B cell (primary cell): ENCODE measurements at regions not wholly inside any gene's neighbourhood (a gene's known extent, or its start where the extent isn't known, plus 50 kb on each side); places are given as distances from the start of the nearest gene placed in this dataset.

Source experiments
- ATAC-seq: fragments of 200-7000 bp; cut with Tn5 transposase; one replicate; pipeline ENCODE4 v1.10.0; 2021; ENCODE audit warnings: low read depth, mild to moderate bottlenecking, moderate number of reproducible peaks, moderate library complexity
- CTCF ChIA-PET: fragments of 350-600 bp; sonication (Branson Sonifier 250); formaldehyde crosslinking; loops from one replicate; lab custom pipeline; 2021; ENCODE audit warnings: antibody characterized with exemption, inconsistent platforms; lab: Charles Lee
- POLR2A ChIA-PET: fragments of 350-600 bp; sonication (Branson Sonifier 250); formaldehyde crosslinking; loops from one replicate; lab custom pipeline; 2021; ENCODE audit warnings: antibody characterized with exemption; lab: Charles Lee
- DNase-seq: peaks from one replicate; pipeline ENCODE4 v3.0.0; 2013
- H2AFZ ChIP-seq: 2 replicates; pipeline ENCODE4 v1.6.1; 2012; ENCODE audit warnings: mild to moderate bottlenecking, low read depth, low read length; ENCODE audit not compliant: insufficient read depth, poor library complexity, severe bottlenecking
- H3K27ac ChIP-seq, 2 donors: 1 replicate in 1 of 2; 2 replicates in 1 of 2; pipeline ENCODE4 v1.5.1; 2012 to 2013; ENCODE audit warnings: low read length in 2 of 2, mild to moderate bottlenecking in 2 of 2, moderate library complexity in 1 of 2
- H3K27me3 ChIP-seq, 4 experiments: fragments of 200-600 bp in 1 of 4; sonication (generic) in 1 of 4; replicated peaks in 1 of 4; 1 replicate in 2 of 4; 2 replicates in 2 of 4; pipeline versions ENCODE4 v1.6.1 to v1.7.0; 2013 to 2016; ENCODE audit warnings: low read length in 3 of 4, mild to moderate bottlenecking in 2 of 4, mixed read lengths in 1 of 4, moderate library complexity in 1 of 4; ENCODE audit not compliant: insufficient read depth in 4 of 4, control insufficient read depth in 3 of 4; ENCODE audit errors: control extremely low read depth in 1 of 4
- H3K36me3 ChIP-seq, 2 experiments: replicated peaks in 1 of 2; 1 replicate in 1 of 2; 2 replicates in 1 of 2; pipeline versions ENCODE4 v1.6.1 to v1.7.1; 2013; ENCODE audit warnings: low read length in 1 of 2; ENCODE audit not compliant: insufficient read depth in 2 of 2, control insufficient read depth in 1 of 2; ENCODE audit errors: control extremely low read depth in 1 of 2, extremely low read depth in 1 of 2
- H3K4me1 ChIP-seq, 2 donors: fragments of 200-600 bp in 1 of 2; sonication (generic) in 1 of 2; 1 replicate in 1 of 2; 2 replicates in 1 of 2; pipeline versions ENCODE4 v1.5.1 to v1.6.1; 2013 to 2017; ENCODE audit warnings: low read length in 2 of 2; ENCODE audit not compliant: control insufficient read depth in 2 of 2, insufficient read depth in 2 of 2
- H3K4me2 ChIP-seq: replicated peaks from 2 replicates; pipeline ENCODE3; 2012; ENCODE audit warnings: mild to moderate bottlenecking, low read depth, low read length; ENCODE audit not compliant: poor library complexity, severe bottlenecking
- H3K4me3 ChIP-seq, 5 experiments: fragments of 200-600 bp in 1 of 5; sonication (generic) in 1 of 5; 1 replicate in 3 of 5; 2 replicates in 2 of 5; pipeline versions ENCODE4 v1.5.1 to v1.7.0; 2011 to 2016; ENCODE audit warnings: low read length in 4 of 5, mild to moderate bottlenecking in 4 of 5, low read depth in 2 of 5, control low read depth in 1 of 5, moderate library complexity in 1 of 5; ENCODE audit not compliant: insufficient read depth in 1 of 5; ENCODE audit errors: control extremely low read depth in 1 of 5, extremely low read depth in 1 of 5
- H3K79me2 ChIP-seq: fragments of 200-600 bp; sonication (generic); one replicate; pipeline ENCODE4 v1.6.0; 2016; ENCODE audit warnings: low read length; ENCODE audit not compliant: control insufficient read depth, insufficient read depth
- H3K9ac ChIP-seq: fragments of 200-600 bp; sonication (generic); 2 replicates; pipeline ENCODE4 v1.6.1; 2017; ENCODE audit warnings: mild to moderate bottlenecking, low read length, moderate library complexity
- H3K9me3 ChIP-seq, 3 donors: one replicate each; pipeline versions ENCODE4 v1.6.1 to v1.7.1; 2013; ENCODE audit warnings: low read length in 2 of 3; ENCODE audit not compliant: control insufficient read depth in 2 of 3, insufficient read depth in 1 of 3; ENCODE audit errors: control extremely low read depth in 1 of 3
- H4K20me1 ChIP-seq: 2 replicates; pipeline ENCODE4 v1.6.0; 2012; ENCODE audit warnings: mild to moderate bottlenecking, low read length; ENCODE audit not compliant: insufficient read depth, control insufficient read depth, poor library complexity, severe bottlenecking
- H3K27ac Mint-ChIP-seq: one replicate; pipeline ENCODE4 v1.8.0; 2021; ENCODE audit warnings: mixed read lengths
- H3K27me3 Mint-ChIP-seq: one replicate; pipeline ENCODE4 v1.8.0; 2021; ENCODE audit warnings: mixed read lengths
- H3K4me1 Mint-ChIP-seq: one replicate; pipeline ENCODE4 v1.8.0; 2021; ENCODE audit warnings: mixed read lengths
- H3K4me3 Mint-ChIP-seq: one replicate; pipeline ENCODE4 v1.8.0; 2021; ENCODE audit warnings: mixed read lengths
- H3K9me3 Mint-ChIP-seq: one replicate; pipeline ENCODE4 v1.8.0; 2022; ENCODE audit warnings: mixed read lengths; ENCODE audit not compliant: insufficient read depth
- CTCF ChIP-seq: fragments of 200-600 bp; IDR thresholded peaks from one replicate; pipeline ENCODE4 v1.8.0; 2022; ENCODE audit warnings: antibody characterized with exemption, mild to moderate bottlenecking
- EZH2 ChIP-seq: IDR thresholded peaks from 2 replicates; pipeline ENCODE4 v1.6.1; 2012; ENCODE audit warnings: borderline replicate concordance, low read depth, mild to moderate bottlenecking, moderate library complexity, low read length; ENCODE audit not compliant: insufficient read depth, poor library complexity, severe bottlenecking
- WGBS: methylation state at CpG from one replicate; pipeline ENCODE4 v1.1.5; 2013; ENCODE audit warnings: missing lambda C conversion rate; ENCODE audit not compliant: insufficient coverage; 5-methylcytosine and 5-hydroxymethylcytosine counted together
- intact Hi-C: fragments of 100-400 bp; cut with micrococcal nuclease; formaldehyde crosslinking; loops from one replicate; pipeline ENCODE4 v1.10.0; 2022

- POLR2A ChIA-PET: interaction anchor here (1.5 kb wide), 1 partner anchor 11 kb away, joined by 4 read pairs; no protein-coding TSS in a partner anchor
- no peak overlapping the region for H3K4me3 ChIP-seq
Measured at GRCh38 chrX:45765281-45765680, 564.6 kb upstream of the DIPK2B start.

More at GRCh38 chrX:45765281-45765680, 564.6 kb upstream of the DIPK2B start:
- H3K9ac ChIP-seq: no peak overlapping the region
- CTCF ChIA-PET: interaction anchor here (1.9 kb wide), 1 partner anchor 36 kb away, joined by 5 read pairs; no protein-coding TSS in a partner anchor
- Mint-ChIP-seq H3K4me1 (peaks cover 63% of the 10 kb centered on the region), H3K27me3 (no peaks in the 10 kb centered on the region), H3K27ac (peak overlapping the region; percentile 67), H3K4me3 (peak overlapping the region; percentile 55), H3K9me3 (no peaks in the 10 kb centered on the region)
- peak overlapping the region; percentile 71 for H3K4me2 ChIP-seq
- H3K27ac ChIP-seq: peak overlapping the region in 1 of 2 donors; percentile 68
- no peak for ATAC-seq
- TF ChIP-seq EZH2 (no peak), CTCF (no peak)
- peaks cover 71% of the 10 kb centered on the region for H3K79me2 ChIP-seq
- H2AFZ ChIP-seq: no peak overlapping the region
- intact Hi-C loops: no loop called here
- peaks cover 0 to 3% of the 10 kb centered on the region in 2 experiments for H3K36me3 ChIP-seq
- no peaks in the 10 kb centered on the region for H3K9me3 ChIP-seq
- no CpG with 5 or more reads among the region's 1 CpG for WGBS
- no peak for DNase-seq
- H3K27me3 ChIP-seq: no peaks in the 10 kb centered on the region
- H3K4me1 ChIP-seq: peaks cover 39 to 41% of the 10 kb centered on the region in 2 donors
- no peaks in the 10 kb centered on the region for H4K20me1 ChIP-seq
